Heart left ventricle (tissue), 13 donors: ENCODE measurements at regions not wholly inside any gene's neighbourhood (a gene's known extent, or its start where the extent isn't known, plus 50 kb on each side); places are given as distances from the start of the nearest gene placed in this dataset.

ENCODE experiments used
- CTCF ChIP-seq, 12 donors: fragments of 200-600 bp; sonication (generic) in 4 of 12; IDR thresholded peaks; one replicate each; pipeline versions ENCODE4 v1.5.0 to v1.8.0; 2018 to 2022; ENCODE audit warnings: antibody characterized with exemption in 12 of 12, mild to moderate bottlenecking in 5 of 12
- POLR2A ChIP-seq, 2 donors: fragments of 450-650 bp; IDR thresholded peaks; one replicate each; pipeline ENCODE4 v1.6.1; 2017; ENCODE audit warnings: antibody characterized with exemption in 2 of 2, mild to moderate bottlenecking in 2 of 2, moderate library complexity in 2 of 2
- donor health status: ischemic (EF 13 %, LVEDD 7.1; RV severe dilation, severe dysfunction).
- donor health status: DM: no; HTN: yes; CAD: no.
- donor health status: DM: no; HTN: no; CAD: no.
- donor health status: ischemic (EF 25% LVEDD 6.9; RV normal size, moderate dysfunction).
- donor health status: ischemic (EF 25% LVEDD 5.7; RV mildly dilated, moderate dysfunction).
- donor health status: ischemic (EF 35%, LVEDD 5.7; RV mildly dilated, moderate dysfunction).
- donor health status: nonischemic (EF 11% LVEDD 7.7; RV severe dilation, severe dysfunction).
- donor health status: DM: yes; HTN: yes; CAD: no.
- donor health status: PGD.
- donor health status: ischemic (EF 29% LVEDD 5.4; RV normal size, mild dysfunction).
- donor health status: nonischemic (EF 23%, LVEDD 6.1; RV moderate dilation, normal function).

GRCh38 chr4:166282081-166282770 lies 409.2 kb downstream of the TLL1 start:
- TF ChIP-seq CTCF (IDR thresholded peaks at IDR 0.05) (no peak), POLR2A (IDR thresholded peaks at IDR 0.05) (no peak)
